Breast epithelium (tissue), 3 donors: ENCODE measurements at regions not wholly inside any gene's neighbourhood (a gene's known extent, or its start where the extent isn't known, plus 50 kb on each side); places are given as distances from the start of the nearest gene placed in this dataset.

Experiments used
- CTCF ChIP-seq, 3 donors: fragments of 450-650 bp; IDR thresholded peaks; one replicate each; pipeline ENCODE4 v1.5.1; 2016 to 2017; ENCODE audit warnings: antibody characterized with exemption in 3 of 3, mild to moderate bottlenecking in 3 of 3, moderate library complexity in 3 of 3
- POLR2A ChIP-seq: fragments of 450-650 bp; IDR thresholded peaks from one replicate; pipeline ENCODE4 v1.6.1; 2016; ENCODE audit warnings: antibody characterized with exemption, mild to moderate bottlenecking, moderate library complexity

GRCh38 chr4:168028970-168029597 lies 63.3 kb upstream of the ANXA10 start:
- TF ChIP-seq CTCF (IDR thresholded peaks at IDR 0.05), result no peak
- TF ChIP-seq POLR2A, result no peak
